Left lobe of liver (tissue), 2 donors: ENCODE measurements at regions not wholly inside any gene's neighbourhood (a gene's known extent, or its start where the extent isn't known, plus 50 kb on each side); places are given as distances from the start of the nearest gene placed in this dataset.
"Not testable (repeated sequence)": the region's sequence is repeated elsewhere in the genome, so short reads cannot be mapped to it uniquely, and the experiment has no call there.

Experiments
- ATAC-seq: fragments of 200-7000 bp; cut with Tn5 transposase; one replicate; pipeline ENCODE4 v1.9.1; 2020; ENCODE audit warnings: mild to moderate bottlenecking, moderate library complexity
- DNase-seq: peaks from one replicate; pipeline ENCODE4 v3.0.0-alpha.2; 2020; ENCODE audit warnings: low spot score
- donor health status: DM: no; HTN: no; CAD: no; lungs with moderate emphysema.
- donor health status: DM: no; HTN: yes; CAD: no.

DNA sequence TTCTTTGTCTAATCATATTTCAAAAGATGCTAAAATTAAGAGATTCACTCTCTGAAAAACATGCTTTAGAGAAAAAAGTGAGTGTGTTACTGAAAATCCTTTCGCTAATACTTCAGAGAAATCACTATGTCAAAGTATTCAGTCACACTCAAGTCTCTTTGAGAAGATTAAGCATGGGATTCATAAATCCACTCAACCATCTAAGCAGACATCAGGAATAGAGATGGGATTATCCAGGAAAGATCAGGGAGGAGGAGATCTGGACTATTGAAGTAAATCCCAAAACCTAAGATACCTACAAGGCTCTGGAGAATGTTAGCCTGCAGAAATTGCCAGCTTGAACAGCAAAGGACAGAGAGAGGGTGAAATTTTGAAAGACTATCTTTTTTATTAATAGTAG lies 317.2 kb upstream of the ACO1 start:
- no peak for DNase-seq
- no peak for ATAC-seq

DNA sequence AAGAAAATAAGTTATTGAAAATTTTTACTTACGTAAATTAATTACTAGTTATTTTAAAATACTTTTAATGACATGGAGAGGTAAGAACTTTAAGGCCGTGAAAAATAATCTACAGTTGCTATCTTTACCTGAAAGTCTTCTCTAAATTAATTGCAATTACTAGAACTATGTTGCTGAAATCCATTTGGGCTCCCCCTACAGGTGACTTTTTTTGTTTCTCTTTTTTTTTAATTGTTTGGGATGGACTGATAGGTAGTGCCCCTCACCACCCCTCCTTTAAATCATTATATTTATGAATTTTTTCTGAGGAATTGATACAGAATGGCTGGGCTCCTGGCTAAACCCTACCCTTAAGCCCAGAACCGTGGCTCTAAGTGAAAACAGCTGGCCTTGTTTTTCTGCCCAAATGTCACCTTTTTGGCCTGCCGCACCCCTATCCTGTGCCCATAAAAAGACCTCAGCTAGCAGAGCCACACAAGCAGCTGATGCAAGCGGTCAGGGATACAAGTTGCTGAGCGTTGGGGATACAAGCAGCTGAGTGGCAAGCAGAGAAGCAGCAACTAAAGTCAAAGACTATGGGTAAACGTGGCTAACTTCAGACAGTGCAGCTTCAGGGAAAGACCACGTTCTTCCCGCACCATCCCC lies 315.2 kb upstream of the ACO1 start:
- DNase-seq = no peak
- ATAC-seq = peak; percentile 32

DNA sequence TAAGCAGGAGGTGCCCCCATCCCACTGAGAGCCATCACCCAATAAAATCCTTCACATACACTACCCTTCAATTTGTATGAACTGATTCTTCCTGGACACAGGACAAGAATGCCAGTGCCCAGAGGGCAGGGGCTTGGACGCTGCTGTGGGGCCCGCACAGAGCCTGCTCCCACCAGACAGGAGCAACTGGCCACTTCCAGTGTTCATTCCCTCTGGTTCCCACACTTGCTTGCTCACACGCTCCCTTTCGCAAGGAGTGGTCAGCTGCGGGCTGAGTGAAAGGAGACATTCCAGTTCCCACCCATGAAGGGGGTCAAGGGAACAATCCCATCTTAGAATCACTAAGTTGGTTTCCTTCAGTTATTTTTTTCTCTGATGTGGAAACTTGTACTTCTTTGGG lies 314.5 kb upstream of the ACO1 start:
- ATAC-seq = no peak

DNA sequence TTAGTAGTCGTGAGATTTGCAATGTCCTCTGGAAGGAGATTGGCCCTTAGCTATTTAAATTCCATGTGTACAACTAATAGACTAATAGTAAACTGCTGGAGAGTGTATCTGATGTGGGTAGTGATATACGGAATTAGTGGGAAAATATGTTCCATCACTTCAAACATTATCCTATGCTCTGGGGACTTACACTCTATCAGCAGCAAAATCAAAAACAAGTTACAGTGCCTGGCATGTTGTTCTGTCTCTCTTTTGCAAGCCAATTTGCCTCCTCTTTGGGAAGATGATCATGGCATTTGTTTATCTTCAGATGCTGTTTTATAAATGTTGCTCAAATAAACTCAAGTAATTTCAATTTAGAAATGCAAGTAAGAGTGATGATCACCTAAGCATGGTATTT lies 311.9 kb upstream of the ACO1 start:
- DNase-seq (no peak), ATAC-seq (no peak)

More for the DNA sequence above, 314.5 kb upstream of the ACO1 start:
- no peak for DNase-seq

DNA sequence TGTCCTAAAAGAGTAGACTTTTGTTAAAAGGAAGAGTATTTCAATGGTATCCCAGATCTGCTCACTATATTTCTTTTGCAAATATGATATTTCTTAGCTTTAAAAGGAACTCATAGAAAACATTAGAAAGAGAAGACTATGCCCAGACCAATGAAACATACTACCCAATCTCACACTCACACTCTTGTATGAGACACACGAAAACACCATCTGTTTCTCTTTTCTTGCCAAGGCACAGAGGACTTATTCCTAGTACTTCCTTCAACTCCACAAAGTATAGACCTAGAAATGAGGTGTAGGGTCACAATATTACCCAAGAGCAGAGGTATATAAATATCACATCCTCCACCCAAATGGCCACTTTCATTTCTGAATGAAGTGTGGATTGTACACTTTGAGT lies 292.4 kb upstream of the ACO1 start:
- no peak for DNase-seq
- no peak for ATAC-seq

DNA sequence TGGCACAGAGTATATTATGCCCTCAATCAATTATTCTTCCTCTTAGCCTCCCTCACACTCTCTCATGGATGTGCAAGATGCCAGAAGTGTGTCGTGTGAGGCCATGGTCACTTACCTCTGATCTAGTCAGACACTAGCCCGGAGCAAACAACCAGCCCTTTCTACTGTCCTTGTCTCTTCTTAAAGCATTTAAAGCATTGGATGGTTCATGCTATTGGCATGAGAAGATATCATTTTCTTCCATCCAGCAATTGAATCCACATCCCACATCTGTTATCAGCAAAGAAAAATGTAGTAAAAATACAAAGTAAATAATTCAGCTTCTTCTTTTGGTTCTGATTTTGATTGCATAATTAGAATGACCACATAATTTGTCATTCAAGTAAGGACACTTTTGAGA lies 267.2 kb upstream of the ACO1 start:
- ATAC-seq (no peak), DNase-seq (no peak)

DNA sequence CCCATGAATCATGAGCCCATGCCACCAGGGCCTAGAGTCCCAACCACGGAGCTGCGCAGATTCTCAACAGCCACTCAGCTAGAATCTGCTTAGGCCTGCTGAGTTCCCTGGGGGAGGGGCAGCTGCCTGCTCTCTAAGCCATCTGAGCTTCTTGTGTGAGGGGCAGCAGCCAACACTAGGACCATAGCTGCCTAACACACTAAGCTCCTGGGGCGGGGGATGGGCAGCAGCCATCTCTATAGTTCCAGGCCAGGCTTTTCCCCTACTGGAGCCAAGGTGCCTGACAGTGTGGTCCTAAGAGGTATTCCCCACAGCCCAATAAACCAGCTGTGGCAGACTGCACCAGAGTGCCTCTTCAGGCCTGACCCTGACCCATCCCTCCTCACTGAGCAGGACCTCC lies 255.9 kb upstream of the ACO1 start:
- DNase-seq (no peak), ATAC-seq (no peak)

DNA sequence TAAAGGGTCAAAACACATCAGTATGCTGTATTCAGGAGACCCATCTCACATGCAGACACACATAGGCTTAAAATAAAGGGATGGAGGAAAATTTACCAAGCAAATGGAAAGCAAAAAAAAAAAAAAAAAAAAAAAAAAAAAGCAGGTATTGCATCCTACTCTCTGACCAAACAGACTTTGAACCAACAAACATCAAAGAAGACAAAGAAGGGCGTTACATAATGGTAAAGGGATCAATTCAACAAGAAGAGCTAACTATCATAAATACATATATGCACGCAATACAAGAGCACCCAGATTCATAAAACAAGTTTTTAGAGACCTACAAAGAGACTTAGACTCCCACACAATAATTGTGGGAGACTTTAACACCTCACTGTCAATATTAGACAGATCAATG lies 253.7 kb upstream of the ACO1 start:
- not testable (repeated sequence) for DNase-seq, ATAC-seq

DNA sequence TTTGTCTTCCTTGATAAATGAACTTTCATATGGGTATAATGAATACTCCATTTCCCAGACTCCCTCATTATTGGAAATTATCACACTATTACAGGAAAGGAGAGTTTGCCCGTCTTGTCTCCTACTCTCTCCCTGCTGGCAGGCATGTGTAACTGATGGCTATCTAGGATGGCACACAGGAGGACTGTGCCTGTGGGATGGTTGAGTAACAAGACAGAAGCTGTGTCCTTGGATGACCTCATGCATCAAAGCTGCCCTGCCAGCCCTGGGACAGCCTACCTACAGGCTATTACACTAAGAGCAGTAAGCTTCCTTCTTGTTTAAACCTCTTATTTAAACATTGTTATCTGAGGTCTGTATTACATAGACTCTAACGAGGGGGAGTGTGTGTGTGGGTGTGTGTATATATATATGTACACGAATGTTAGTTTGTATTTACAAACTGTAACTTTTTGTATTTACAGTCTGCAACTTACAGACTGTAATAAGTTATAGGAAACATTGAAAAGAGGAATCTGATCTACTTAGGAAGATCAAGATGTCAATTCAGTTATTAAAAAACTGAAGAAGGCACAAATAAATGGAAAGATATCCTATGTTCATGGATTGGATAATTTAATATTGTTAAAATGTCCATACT lies 247.6 kb upstream of the ACO1 start:
- DNase-seq (no peak), ATAC-seq (peak; percentile 99)

DNA sequence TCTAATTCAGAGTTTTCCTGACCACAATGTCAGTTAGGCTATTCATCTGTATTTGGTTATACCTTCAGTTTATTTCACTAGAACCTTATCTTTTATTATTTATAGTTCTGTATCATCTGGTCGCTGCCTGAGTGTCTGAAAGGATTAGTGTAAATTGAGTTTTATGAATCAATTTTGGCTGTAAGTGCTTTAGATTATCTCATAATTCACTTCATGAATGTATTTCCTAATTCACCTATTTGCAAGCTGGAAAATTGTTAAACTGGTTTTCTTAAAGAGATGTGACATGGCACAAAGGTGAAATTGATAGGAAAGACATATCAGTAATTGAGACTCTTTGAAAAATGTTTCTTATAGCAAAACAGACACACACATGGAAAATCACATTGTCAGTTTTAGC lies 242.4 kb upstream of the ACO1 start:
- no peak for ATAC-seq
- DNase-seq = no peak

DNA sequence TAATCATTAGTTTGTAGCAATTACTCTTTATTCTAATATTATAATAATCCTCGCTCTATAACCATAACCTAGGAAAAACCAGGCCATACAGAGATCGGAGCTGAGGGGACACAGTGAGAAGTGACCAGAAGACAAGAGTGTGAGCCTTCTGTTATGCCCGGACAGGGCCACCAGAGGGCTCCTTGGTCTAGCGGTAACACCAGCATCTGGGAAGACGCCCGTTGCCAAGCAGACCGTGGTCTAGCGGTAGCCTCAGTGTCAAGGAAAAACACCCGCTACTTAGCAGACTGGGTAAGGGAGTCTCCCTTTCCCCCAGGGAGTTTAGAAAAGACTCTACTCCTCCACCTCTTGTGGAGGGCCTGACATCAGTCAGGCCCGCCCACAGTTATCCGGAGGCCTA lies 235.9 kb upstream of the ACO1 start:
- not testable (repeated sequence) for DNase-seq, ATAC-seq

DNA sequence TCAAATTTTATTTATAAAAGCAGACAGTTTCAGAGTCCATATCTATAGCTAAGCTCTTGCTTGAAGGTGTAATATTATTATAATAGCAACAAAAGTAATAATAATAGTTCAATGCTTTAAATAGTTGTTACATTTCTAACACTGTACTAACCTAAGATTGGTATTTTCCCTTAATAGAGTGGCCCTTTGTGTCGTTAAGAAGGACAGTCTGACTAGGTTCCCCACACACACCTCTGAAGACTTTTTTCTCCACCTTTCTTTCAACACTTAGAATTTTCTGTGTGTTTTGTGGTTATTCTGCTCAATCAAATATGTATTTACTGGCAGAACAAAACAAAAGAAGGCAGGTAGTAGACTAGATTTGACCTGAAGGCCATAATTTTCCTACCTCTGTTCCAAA lies 223.2 kb upstream of the ACO1 start:
- ATAC-seq = no peak

DNA sequence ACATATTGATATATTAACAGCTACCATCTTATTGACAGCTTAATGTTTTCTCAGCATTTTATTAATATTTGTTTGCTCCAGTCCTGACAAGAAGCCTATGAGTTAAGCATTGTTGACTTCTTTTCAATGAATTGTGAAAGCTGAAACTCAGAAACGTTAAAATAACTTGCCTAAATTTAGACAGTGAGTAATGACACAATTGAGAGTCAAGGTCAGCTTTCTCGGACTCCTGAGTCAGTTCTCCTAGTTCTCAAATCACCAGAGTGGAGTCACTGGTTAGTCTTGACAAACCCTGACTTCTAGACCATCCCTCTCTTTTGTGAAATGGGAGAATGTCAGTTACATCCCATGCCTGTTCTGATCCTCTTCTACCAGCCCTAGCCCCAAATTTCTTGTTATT lies 222.7 kb upstream of the ACO1 start:
- no peak for ATAC-seq
- DNase-seq = no peak

More for the DNA sequence above, 223.2 kb upstream of the ACO1 start:
- DNase-seq = no peak

DNA sequence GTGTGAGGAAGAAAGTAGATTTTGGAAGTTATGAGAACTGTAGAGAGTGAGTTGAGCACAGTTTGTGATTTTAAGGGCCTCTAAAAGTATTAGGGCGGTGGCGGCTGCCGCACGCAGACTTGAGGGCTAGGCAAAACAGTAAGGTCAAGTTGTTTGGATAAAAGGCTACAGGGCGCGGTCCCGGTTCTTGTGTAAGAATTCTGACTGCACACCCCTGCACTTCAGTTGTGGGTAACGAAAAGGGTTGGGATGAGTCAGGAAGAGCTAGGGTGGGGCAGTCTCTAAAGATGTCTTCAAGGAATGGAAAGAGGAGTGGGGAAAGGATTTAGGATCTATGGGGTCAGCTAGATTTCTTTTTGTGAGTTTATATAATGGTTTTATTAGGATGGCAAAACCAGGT lies 218.1 kb upstream of the ACO1 start:
- DNase-seq, ATAC-seq: not testable (repeated sequence)

DNA sequence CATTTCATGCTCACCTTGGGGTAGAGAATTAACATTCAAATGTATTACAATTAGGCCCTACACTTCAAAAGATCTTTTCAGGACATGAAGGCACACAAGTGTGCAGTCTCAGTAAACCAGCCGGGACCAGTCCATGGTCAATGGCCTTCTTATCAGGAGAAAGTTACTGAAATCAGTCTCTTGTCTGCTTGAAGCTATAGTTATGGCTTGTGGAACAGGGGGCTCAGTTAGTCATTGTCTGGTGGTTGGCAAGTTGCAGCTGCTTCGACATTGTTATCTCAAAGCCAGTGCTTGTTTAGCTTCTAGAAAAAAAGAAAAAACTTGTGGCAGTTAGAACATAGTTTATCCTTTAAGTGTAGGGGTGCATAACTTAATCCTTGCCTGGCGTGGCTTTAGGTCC lies 213.1 kb upstream of the ACO1 start:
- ATAC-seq (no peak), DNase-seq (no peak)

DNA sequence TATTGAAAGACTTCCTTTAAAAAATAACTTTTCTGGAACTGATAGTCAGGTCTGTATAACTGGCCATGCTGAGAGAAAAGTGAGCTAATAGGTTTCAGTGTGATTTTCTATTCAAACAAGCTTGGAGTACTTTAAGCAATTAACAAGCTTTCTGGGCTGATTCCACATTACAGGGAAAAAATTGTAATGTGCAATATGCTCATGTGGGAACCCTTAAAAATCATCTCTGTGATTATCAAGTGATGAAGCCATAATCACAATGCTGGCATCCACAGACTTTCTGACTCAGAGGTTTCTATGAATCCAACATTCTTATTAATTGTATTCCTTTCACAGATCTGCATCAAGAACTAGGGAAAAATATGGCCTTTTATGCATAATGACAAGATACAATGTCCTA lies 212.2 kb upstream of the ACO1 start:
- ATAC-seq = no peak
- no peak for DNase-seq

DNA sequence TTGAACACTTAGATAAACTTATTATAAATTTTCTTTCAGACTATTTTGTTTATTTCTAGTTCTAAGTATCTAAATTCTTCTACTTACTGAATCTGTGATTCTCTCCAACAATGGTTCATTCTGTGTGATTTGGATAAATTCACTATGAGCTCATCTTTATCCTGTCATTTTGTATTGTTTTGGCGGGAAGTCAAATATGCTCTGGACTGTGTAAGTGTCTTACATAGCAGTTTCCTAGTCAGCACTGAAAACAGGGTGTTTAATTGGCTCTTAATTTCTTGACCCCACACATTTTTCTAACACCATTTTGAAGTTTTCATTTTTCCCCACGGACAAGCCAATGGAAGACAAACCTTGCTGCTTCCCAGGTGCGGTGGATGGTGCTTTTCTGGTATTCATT lies 207.0 kb upstream of the ACO1 start:
- ATAC-seq (no peak), DNase-seq (no peak)

DNA sequence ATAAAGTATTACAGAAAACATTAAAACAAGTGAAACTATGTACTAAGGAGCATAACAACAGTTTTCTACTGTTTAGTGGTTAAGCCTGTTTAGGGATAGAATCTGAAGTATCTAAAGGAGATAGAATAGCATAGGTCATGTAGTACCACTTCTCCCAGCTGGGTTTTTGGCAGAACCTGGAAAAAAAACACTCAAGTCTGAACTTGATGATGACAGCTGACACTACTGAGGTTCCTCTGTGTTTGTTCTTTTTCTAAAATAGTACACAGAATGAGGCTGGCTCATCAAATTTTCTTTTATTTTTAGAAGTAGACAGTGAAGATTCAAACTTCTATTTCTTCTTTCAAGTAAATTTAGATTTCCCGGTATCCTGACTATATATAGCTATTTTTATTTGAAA lies 203.8 kb upstream of the ACO1 start:
- DNase-seq (no peak), ATAC-seq (no peak)

DNA sequence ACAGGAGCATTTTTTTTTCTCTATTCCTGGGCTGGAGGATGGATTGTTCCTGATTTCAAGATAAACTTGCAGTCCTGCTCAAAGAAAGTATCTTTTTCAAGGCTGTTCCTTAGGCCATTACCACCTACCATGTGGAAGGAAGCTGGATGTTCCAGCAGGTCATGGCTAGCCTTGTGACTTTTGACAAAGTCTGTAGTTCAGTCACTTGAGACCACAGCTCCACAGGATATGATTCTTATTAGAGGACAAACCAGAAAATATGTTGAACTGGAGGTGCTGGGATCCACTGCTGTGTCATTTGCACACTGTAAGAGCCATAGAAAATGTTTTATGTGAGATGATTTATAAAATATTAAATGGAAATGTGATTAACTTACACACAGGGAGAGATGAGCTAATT lies 184.2 kb upstream of the ACO1 start:
- ATAC-seq = no peak
- DNase-seq = no peak

DNA sequence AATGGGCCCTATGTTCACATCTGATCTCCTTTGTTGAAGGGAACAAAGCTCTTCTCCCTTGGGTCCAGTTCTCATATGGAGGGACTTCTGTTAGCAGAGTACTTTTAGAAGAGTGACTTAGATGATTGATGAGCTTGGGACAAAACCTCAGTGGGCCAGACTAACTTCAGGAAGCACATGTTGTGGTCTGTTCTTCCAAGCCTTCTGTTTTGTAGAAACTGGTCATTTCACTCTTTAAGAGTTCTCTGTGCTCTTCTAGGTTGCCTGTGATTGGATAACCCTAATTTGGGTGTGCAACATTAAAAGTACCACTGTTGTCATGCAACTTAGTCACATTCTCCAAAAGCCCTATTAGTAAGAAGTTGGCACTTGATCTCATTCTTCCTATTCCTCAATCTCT lies 183.5 kb upstream of the ACO1 start:
- ATAC-seq (no peak), DNase-seq (no peak)

DNA sequence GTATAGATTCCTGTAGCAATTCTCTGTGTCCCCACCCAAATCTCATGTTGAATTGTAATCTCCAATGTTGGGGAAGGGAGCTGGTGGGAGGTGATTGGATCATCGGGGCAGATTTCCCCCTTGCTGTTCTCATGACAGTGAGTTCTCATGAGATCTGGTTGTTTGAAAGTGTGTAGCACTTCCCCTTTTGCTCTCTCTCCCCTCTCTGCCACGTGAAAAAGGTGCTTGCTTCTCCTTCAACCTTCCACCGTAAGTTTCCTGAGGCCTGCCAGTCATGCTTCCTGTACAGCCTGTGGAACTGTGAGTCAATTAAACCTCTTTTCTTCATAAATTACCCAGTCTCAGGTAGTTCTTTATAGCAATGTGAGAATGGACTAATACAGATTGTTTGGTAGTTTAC lies 175.3 kb upstream of the ACO1 start:
- ATAC-seq, DNase-seq: not testable (repeated sequence)

DNA sequence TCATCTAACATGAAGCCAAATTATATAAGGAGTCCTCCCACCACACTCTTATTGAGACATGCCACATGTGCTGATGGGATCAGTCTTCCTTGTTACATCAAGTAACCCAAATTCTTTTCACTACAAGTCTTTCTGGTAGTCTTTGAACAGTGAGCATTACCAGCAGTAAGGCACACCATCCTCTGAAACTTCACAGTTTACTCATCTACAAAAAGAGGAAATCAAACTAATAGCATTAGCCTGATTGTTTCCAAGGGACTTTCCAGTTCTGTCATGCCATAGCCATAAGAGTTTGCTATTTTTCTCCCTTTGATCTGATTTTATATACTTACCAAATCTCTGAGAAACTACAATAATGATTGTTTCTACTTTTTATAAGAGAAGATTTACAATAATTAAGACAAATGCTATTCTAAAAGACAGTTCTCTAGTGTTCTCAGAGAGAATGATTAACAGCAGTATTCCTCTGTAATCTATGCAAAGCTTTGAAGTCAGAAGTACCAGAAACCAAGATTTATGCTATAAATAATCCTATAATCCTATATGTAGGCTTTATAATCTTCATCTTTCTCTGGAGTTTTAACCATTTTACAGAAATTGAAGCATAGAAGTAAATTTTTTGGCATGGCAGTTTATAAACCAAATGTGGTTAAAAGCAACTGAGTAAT lies 166.2 kb upstream of the ACO1 start:
- DNase-seq (no peak), ATAC-seq (no peak)

DNA sequence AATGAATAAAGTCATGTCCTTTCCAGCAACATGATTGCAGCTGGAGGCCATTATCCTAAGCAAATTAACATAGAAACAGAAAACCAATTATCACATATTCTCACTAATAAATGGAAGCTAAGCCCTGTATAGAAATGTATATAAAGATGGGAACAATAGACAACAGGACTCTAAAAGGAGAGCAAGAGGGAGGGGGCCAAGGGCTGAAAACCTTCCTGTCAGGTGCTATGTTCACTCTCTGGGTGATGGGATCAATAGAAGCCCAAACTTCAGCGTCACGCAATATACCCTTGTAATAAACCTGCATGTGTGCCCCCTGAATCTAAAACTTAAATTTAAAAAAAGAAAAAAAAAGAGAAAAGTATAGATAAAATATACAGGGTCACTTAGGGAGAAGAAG lies 163.7 kb upstream of the ACO1 start:
- ATAC-seq = no peak
- no peak for DNase-seq
